Pons (tissue), 1 donor: ENCODE measurements at regions not wholly inside any gene's neighbourhood (a gene's known extent, or its start where the extent isn't known, plus 50 kb on each side); places are given as distances from the start of the nearest gene placed in this dataset.

ENCODE experiments used
- DNase-seq: peaks from one replicate; pipeline ENCODE4 v3.0.0-alpha.2; 2016; ENCODE audit warnings: low spot score

GRCh38 chr1:43008115-43009060, 49.7 kb upstream of the SLC2A1 start:
- no peak for DNase-seq
